Prostate gland (tissue), 2 donors: ENCODE measurements at regions not wholly inside any gene's neighbourhood (a gene's known extent, or its start where the extent isn't known, plus 50 kb on each side); places are given as distances from the start of the nearest gene placed in this dataset.
"Not testable (repeated sequence)": the region's sequence is repeated elsewhere in the genome, so short reads cannot be mapped to it uniquely, and the experiment has no call there.

Experiments used
- POLR2A ChIP-seq: fragments of 450-650 bp; IDR thresholded peaks from one replicate; pipeline ENCODE4 v1.6.1; 2016; ENCODE audit warnings: antibody characterized with exemption, mild to moderate bottlenecking
- TF ChIP-seq, protein P1 (sequence below), 4 experiments: fragments of 200-600 bp in 2 of 4; fragments of 450-650 bp in 2 of 4; sonication (generic) in 2 of 4; IDR thresholded peaks; 1 replicate in 3 of 4; 2 replicates in 1 of 4; pipeline ENCODE4 v1.5.1; 2016 to 2019; ENCODE audit warnings: antibody characterized with exemption in 4 of 4, mild to moderate bottlenecking in 2 of 4, moderate library complexity in 2 of 4

DNA sequence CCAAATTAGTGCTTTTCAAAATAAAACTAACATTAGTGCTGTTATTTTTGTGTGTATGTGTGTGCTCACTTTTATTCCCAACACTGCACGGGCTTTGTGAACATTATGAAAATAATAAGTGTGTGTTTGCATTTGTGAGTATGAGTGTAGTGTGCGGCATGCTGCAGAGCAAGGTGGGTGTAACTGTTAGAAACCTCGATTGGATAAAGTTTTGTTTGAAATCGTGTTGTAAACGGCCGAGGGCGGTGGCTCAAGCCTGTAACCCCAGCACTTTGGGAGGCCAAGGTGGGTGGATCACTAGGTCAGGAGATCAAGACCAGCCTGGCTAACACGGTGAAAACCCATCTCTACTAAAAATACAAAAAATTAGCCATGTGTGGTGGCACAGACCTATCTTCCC lies 352.0 kb downstream of the MDFIC start:
- TF ChIP-seq, protein P1, sequence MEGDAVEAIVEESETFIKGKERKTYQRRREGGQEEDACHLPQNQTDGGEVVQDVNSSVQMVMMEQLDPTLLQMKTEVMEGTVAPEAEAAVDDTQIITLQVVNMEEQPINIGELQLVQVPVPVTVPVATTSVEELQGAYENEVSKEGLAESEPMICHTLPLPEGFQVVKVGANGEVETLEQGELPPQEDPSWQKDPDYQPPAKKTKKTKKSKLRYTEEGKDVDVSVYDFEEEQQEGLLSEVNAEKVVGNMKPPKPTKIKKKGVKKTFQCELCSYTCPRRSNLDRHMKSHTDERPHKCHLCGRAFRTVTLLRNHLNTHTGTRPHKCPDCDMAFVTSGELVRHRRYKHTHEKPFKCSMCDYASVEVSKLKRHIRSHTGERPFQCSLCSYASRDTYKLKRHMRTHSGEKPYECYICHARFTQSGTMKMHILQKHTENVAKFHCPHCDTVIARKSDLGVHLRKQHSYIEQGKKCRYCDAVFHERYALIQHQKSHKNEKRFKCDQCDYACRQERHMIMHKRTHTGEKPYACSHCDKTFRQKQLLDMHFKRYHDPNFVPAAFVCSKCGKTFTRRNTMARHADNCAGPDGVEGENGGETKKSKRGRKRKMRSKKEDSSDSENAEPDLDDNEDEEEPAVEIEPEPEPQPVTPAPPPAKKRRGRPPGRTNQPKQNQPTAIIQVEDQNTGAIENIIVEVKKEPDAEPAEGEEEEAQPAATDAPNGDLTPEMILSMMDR (IDR thresholded peaks at IDR 0.05), result not testable (repeated sequence)
- not testable (repeated sequence) for TF ChIP-seq POLR2A
